ENCODE measurements at regions not wholly inside any gene's neighbourhood (a gene's known extent, or its start where the extent isn't known, plus 50 kb on each side); places are given as distances from the start of the nearest gene placed in this dataset.

GRCh38 chr7:113796557-113796956 is 122.3 kb downstream of the PPP1R3A start:
- Mint-ChIP-seq H3K36me3 (no peaks in the 10 kb centered on the region), H3K4me3 (no peak overlapping the region), H3K27me3 (no peaks in the 10 kb centered on the region), H3K9me3 (peaks cover 5% of the 10 kb centered on the region), H3K4me1 (no peaks in the 10 kb centered on the region), H3K27ac (no peak overlapping the region)

GRCh38 chr7:113794573-113794972 is 124.2 kb downstream of the PPP1R3A start:
- no peaks in the 10 kb centered on the region for H3K36me3 Mint-ChIP-seq
- no peaks in the 10 kb centered on the region for H3K4me1 Mint-ChIP-seq
- no peak overlapping the region for H3K27ac Mint-ChIP-seq
- H3K9me3 Mint-ChIP-seq = peaks cover 5% of the 10 kb centered on the region
- no peaks in the 10 kb centered on the region for H3K27me3 Mint-ChIP-seq
- H3K4me3 Mint-ChIP-seq = no peak overlapping the region

- Mint-ChIP-seq H3K27ac (no peak overlapping the region), H3K9me3 (peaks cover 5% of the 10 kb centered on the region), H3K4me1 (no peaks in the 10 kb centered on the region), H3K4me3 (no peak overlapping the region), H3K27me3 (no peaks in the 10 kb centered on the region), H3K36me3 (no peaks in the 10 kb centered on the region)
Measured at GRCh38 chr7:113793171-113793570, 125.6 kb downstream of the PPP1R3A start.

DNA sequence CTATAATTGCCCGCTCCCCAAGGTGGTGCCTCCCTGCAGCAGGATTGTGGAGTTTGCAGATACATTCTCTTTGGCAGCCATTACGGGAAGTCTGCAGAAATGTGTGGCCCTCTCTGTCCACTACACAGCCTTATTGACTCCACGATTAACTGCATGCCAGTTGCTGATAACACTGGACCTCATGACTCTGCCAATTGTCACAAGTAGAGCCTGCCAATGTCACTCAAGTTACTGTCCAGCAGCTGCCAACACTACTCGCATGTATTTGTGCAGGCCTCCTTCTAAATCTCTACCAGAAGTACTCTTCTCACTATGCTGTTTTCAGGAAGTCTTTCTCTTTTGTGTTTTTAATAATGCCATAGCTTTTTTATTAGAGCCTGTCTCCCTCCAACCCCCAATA is 128.8 kb downstream of the PPP1R3A start:
- H3K9me3 Mint-ChIP-seq = peaks cover under 1% of the 10 kb centered on the region
- H3K4me1 Mint-ChIP-seq = no peaks in the 10 kb centered on the region
- H3K36me3 Mint-ChIP-seq = no peaks in the 10 kb centered on the region
- no peak overlapping the region for H3K27ac Mint-ChIP-seq
- H3K27me3 Mint-ChIP-seq = no peaks in the 10 kb centered on the region
- H3K4me3 Mint-ChIP-seq = no peak overlapping the region

- Mint-ChIP-seq H3K4me1 (no peaks in the 10 kb centered on the region), H3K27me3 (no peaks in the 10 kb centered on the region), H3K4me3 (no peak overlapping the region), H3K9me3 (no peaks in the 10 kb centered on the region), H3K27ac (no peak overlapping the region), H3K36me3 (no peaks in the 10 kb centered on the region)
Measured at GRCh38 chr7:113787106-113787505, 131.7 kb downstream of the PPP1R3A start.

GRCh38 chr7:113784956-113785355 is 133.9 kb downstream of the PPP1R3A start:
- Mint-ChIP-seq H3K9me3 (no peaks in the 10 kb centered on the region), H3K36me3 (no peaks in the 10 kb centered on the region), H3K27me3 (no peaks in the 10 kb centered on the region), H3K4me3 (no peak overlapping the region), H3K27ac (no peak overlapping the region), H3K4me1 (no peaks in the 10 kb centered on the region)

DNA sequence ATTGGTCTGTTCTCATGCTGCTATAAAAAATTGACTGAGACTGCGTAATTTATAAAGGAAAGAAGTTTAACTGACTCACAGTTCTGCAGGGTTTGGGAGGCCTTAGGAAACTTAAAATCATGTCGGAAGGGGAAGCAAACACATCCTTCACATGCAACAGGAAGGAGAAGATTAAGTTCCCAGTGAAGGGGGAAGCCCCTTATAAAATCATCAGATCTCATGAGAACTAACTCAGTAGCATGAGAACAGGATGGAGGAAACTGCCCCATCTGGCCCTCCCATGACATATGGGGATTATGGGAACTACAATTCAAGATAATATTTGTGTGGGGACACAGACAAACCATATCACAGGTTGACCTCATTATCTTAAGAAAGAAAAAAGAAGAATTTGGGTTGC is 134.5 kb downstream of the PPP1R3A start:
- Mint-ChIP-seq H3K4me1 (no peaks in the 10 kb centered on the region), H3K9me3 (no peaks in the 10 kb centered on the region), H3K4me3 (no peak overlapping the region), H3K27ac (no peak overlapping the region), H3K27me3 (no peaks in the 10 kb centered on the region), H3K36me3 (no peaks in the 10 kb centered on the region)

DNA sequence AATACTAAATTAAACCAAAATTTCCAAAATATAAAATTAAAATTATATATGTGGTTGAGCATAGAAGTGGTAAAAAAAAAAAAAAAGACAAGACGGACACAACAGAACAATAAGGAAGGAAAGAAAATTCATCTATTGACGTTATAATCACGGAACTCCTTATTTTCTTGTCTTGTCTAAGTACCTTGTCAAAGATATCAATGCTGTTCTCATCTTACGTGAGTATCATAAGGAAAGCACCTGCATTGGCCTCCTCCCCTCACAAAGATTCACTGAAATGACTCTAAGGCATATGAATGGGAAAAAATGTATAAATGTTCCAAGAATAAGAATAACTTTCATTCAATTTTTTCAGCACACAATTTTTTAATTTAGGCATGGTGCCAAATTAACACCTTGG is 135.4 kb downstream of the PPP1R3A start:
- H3K36me3 Mint-ChIP-seq = no peaks in the 10 kb centered on the region
- H3K9me3 Mint-ChIP-seq = no peaks in the 10 kb centered on the region
- no peak overlapping the region for H3K4me3 Mint-ChIP-seq
- no peaks in the 10 kb centered on the region for H3K27me3 Mint-ChIP-seq
- no peaks in the 10 kb centered on the region for H3K4me1 Mint-ChIP-seq
- H3K27ac Mint-ChIP-seq = no peak overlapping the region

GRCh38 chr7:113775804-113776203 is 143.0 kb downstream of the PPP1R3A start:
- Mint-ChIP-seq H3K27ac (peak overlapping the region; percentile 42), H3K27me3 (no peaks in the 10 kb centered on the region), H3K4me1 (no peaks in the 10 kb centered on the region), H3K9me3 (no peaks in the 10 kb centered on the region), H3K36me3 (no peaks in the 10 kb centered on the region), H3K4me3 (no peak overlapping the region)

DNA sequence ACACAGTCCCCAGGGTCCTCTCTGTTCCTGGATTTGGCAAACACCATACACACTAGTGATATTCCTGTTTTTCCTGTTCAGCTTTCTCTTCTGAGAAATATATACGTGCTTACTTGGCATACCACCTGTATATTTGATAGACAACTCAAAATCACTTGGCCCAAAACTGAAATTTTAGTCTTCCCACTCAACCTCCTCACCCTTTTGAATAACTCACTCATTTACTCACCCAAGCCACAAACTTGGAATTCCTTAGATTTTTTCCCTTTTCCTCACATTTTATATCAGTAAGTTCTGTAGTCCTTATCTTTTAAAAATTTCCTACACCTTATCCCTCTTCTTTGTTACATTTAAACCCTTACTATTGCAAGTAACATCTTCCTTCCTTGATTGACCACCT is 143.4 kb downstream of the PPP1R3A start:
- Mint-ChIP-seq H3K27me3 (no peaks in the 10 kb centered on the region), H3K27ac (peak overlapping the region; percentile 42), H3K4me3 (no peak overlapping the region)

GRCh38 chr7:113774182-113774807 is 144.5 kb downstream of the PPP1R3A start:
- no peak overlapping the region for H3K4me3 Mint-ChIP-seq
- H3K9me3 Mint-ChIP-seq = no peaks in the 10 kb centered on the region
- H3K27me3 Mint-ChIP-seq = no peaks in the 10 kb centered on the region
- H3K27ac Mint-ChIP-seq = no peak overlapping the region
- no peaks in the 10 kb centered on the region for H3K4me1 Mint-ChIP-seq
- H3K36me3 Mint-ChIP-seq = no peaks in the 10 kb centered on the region

More for the DNA sequence above, 143.4 kb downstream of the PPP1R3A start:
- Mint-ChIP-seq H3K36me3 (no peaks in the 10 kb centered on the region), H3K4me1 (no peaks in the 10 kb centered on the region), H3K9me3 (no peaks in the 10 kb centered on the region)

DNA sequence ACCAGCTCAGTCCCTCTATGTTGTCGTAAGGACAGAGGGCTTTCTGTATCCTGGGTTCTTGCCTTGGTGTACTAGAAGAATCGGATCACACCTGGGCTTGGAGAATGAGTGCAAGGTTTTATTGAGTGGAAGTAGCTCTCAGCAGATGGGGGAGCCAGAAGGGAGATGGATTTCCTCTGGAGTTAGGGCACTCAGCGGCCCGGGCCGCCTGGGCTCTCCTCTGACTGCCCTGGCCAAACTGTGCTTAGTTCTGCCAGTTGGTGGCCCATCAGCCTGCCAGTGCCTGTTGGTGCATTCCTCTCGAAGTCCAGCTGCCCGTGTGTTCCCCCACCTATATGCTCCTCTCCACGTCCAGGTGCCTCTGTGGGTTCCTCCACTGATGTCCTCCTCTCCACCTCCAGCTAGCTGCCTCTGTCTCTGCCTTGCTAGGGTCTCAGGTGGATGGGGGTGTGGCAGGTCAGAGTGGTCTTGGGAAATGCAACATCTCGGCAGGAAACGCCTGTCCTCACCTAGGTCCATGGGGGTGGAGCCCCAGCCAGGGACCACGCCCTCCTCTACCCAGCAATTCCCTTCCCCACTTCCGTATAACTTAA is 148.6 kb downstream of the PPP1R3A start:
- Mint-ChIP-seq H3K4me1 (no peaks in the 10 kb centered on the region), H3K36me3 (no peaks in the 10 kb centered on the region), H3K27me3 (no peaks in the 10 kb centered on the region), H3K9me3 (no peaks in the 10 kb centered on the region), H3K4me3 (no peak overlapping the region), H3K27ac (no peak overlapping the region)

GRCh38 chr7:113768387-113768786 is 150.4 kb downstream of the PPP1R3A start:
- H3K9me3 Mint-ChIP-seq = no peaks in the 10 kb centered on the region
- H3K4me3 Mint-ChIP-seq = no peak overlapping the region
- no peaks in the 10 kb centered on the region for H3K36me3 Mint-ChIP-seq
- no peaks in the 10 kb centered on the region for H3K27me3 Mint-ChIP-seq
- H3K27ac Mint-ChIP-seq = no peak overlapping the region
- H3K4me1 Mint-ChIP-seq = no peaks in the 10 kb centered on the region

GRCh38 chr7:113764401-113765035 is 154.3 kb downstream of the PPP1R3A start:
- Mint-ChIP-seq H3K27ac (no peak overlapping the region), H3K27me3 (no peaks in the 10 kb centered on the region), H3K9me3 (peaks cover 6% of the 10 kb centered on the region), H3K4me3 (no peak overlapping the region), H3K4me1 (no peaks in the 10 kb centered on the region), H3K36me3 (no peaks in the 10 kb centered on the region)

GRCh38 chr7:113763226-113763625 is 155.6 kb downstream of the PPP1R3A start:
- peaks cover 6% of the 10 kb centered on the region for H3K9me3 Mint-ChIP-seq
- no peaks in the 10 kb centered on the region for H3K4me1 Mint-ChIP-seq
- H3K27me3 Mint-ChIP-seq = no peaks in the 10 kb centered on the region
- no peak overlapping the region for H3K27ac Mint-ChIP-seq
- H3K4me3 Mint-ChIP-seq = no peak overlapping the region
- H3K36me3 Mint-ChIP-seq = no peaks in the 10 kb centered on the region

- no peak overlapping the region for H3K27ac Mint-ChIP-seq
- no peak overlapping the region for H3K4me3 Mint-ChIP-seq
- no peaks in the 10 kb centered on the region for H3K9me3 Mint-ChIP-seq
- H3K27me3 Mint-ChIP-seq = no peaks in the 10 kb centered on the region
- no peaks in the 10 kb centered on the region for H3K4me1 Mint-ChIP-seq
- no peaks in the 10 kb centered on the region for H3K36me3 Mint-ChIP-seq
Measured at GRCh38 chr7:113756250-113756649, 162.6 kb downstream of the PPP1R3A start.

Measured in activated naive CD4-positive, alpha-beta T cell treated with anti-CD3 and anti-CD28 coated beads, Interleukin-2, amount 50 U/mL, for 24 hours (primary cell).